GM23338 (cell line): ENCODE measurements at regions not wholly inside any gene's neighbourhood (a gene's known extent, or its start where the extent isn't known, plus 50 kb on each side); places are given as distances from the start of the nearest gene placed in this dataset.

Experiments used
- ATAC-seq: fragments of 200-7000 bp; cut with Tn5 transposase; 3 replicates; pipeline ENCODE4 v1.9.1; 2020
- DNase-seq: peaks from one replicate; pipeline ENCODE4 v3.0.0-alpha.2; 2015; ENCODE audit warnings: low spot score
- H2AFZ ChIP-seq: fragments of 200-600 bp; sonication (generic); 2 replicates; pipeline ENCODE4 v1.8.0; 2016; ENCODE audit warnings: antibody characterized with exemption, mild to moderate bottlenecking, moderate library complexity
- H3F3A ChIP-seq: fragments of 200-600 bp; sonication (generic); replicated peaks from 2 replicates; pipeline ENCODE4 v1.8.0; 2017; ENCODE audit warnings: antibody characterized with exemption, mixed run types, low read depth
- H3K27ac ChIP-seq: fragments of 200-600 bp; sonication (generic); 2 replicates; pipeline ENCODE4 v1.6.1; 2016; ENCODE audit warnings: low read depth
- H3K27me3 ChIP-seq: fragments of 200-600 bp; sonication (generic); 2 replicates; pipeline ENCODE4 v1.8.0; 2016; ENCODE audit warnings: mild to moderate bottlenecking, mixed run types, moderate library complexity; ENCODE audit not compliant: insufficient read depth
- H3K36me3 ChIP-seq: fragments of 200-600 bp; sonication (generic); 2 replicates; pipeline ENCODE4 v1.8.0; 2016; ENCODE audit warnings: mild to moderate bottlenecking; ENCODE audit not compliant: insufficient read depth
- H3K4me1 ChIP-seq: fragments of 200-600 bp; sonication (generic); 2 replicates; pipeline ENCODE4 v1.8.0; 2016; ENCODE audit warnings: mild to moderate bottlenecking, moderate library complexity; ENCODE audit not compliant: insufficient read depth
- H3K4me2 ChIP-seq: fragments of 200-600 bp; sonication (generic); 2 replicates; pipeline ENCODE4 v1.7.1; 2017; ENCODE audit warnings: mixed run types
- H3K4me3 ChIP-seq: fragments of 200-600 bp; sonication (generic); 2 replicates; pipeline ENCODE4 v1.6.1; 2016; ENCODE audit warnings: mixed run types
- H3K79me2 ChIP-seq: fragments of 200-600 bp; sonication (generic); replicated peaks from 2 replicates; pipeline ENCODE4 v1.8.0; 2017; ENCODE audit warnings: mild to moderate bottlenecking; ENCODE audit not compliant: insufficient read depth
- H3K9me2 ChIP-seq: fragments of 200-600 bp; sonication (generic); 2 replicates; pipeline ENCODE4 v1.8.0; 2017; ENCODE audit not compliant: insufficient read depth
- H4K20me1 ChIP-seq: fragments of 200-600 bp; sonication (generic); replicated peaks from 2 replicates; pipeline ENCODE4 v1.8.0; 2017; ENCODE audit warnings: mild to moderate bottlenecking; ENCODE audit not compliant: insufficient read depth
- H3K27ac Mint-ChIP-seq: 2 replicates; pipeline ENCODE4 v1.8.0; 2020; ENCODE audit warnings: inconsistent platforms, mild to moderate bottlenecking, moderate library complexity, mixed read lengths
- H3K27me3 Mint-ChIP-seq: 3 replicates; pipeline ENCODE4 v1.8.0; 2022; ENCODE audit warnings: low read depth, mild to moderate bottlenecking, moderate library complexity, mixed read lengths, inconsistent platforms; ENCODE audit not compliant: insufficient read depth, poor library complexity
- H3K36me3 Mint-ChIP-seq: 3 replicates; pipeline ENCODE4 v1.8.0; 2021; ENCODE audit warnings: low read depth, mild to moderate bottlenecking, inconsistent platforms, moderate library complexity, mixed read lengths
- H3K4me1 Mint-ChIP-seq: 3 replicates; pipeline ENCODE4 v1.8.0; 2020; ENCODE audit warnings: mild to moderate bottlenecking, inconsistent platforms, mixed read lengths
- H3K4me3 Mint-ChIP-seq: 3 replicates; pipeline ENCODE4 v1.8.0; 2021; ENCODE audit warnings: moderate library complexity, mild to moderate bottlenecking, inconsistent platforms, mixed read lengths
- H3K9me3 Mint-ChIP-seq: 3 replicates; pipeline ENCODE4 v1.8.0; 2020; ENCODE audit warnings: moderate library complexity, mild to moderate bottlenecking, inconsistent platforms, mixed read lengths
- EZH2phosphoT487 ChIP-seq: fragments of 200-600 bp; sonication (generic); IDR thresholded peaks from one replicate; pipeline ENCODE4 v1.8.1; 2018; ENCODE audit warnings: antibody characterized with exemption; ENCODE audit not compliant: unreplicated experiment
- JUNB ChIP-seq: IDR thresholded peaks from one replicate; pipeline ENCODE4 v1.6.1; 2016; ENCODE audit warnings: antibody characterized with exemption; ENCODE audit not compliant: unreplicated experiment
- NANOG ChIP-seq: IDR thresholded peaks from 2 replicates; pipeline ENCODE4 v1.6.1; 2016; ENCODE audit warnings: antibody characterized with exemption, borderline replicate concordance
- POLR2AphosphoS5 ChIP-seq: IDR thresholded peaks from 2 replicates; pipeline ENCODE4 v1.6.1; 2016; ENCODE audit warnings: antibody characterized with exemption, low read depth
- STAT1 ChIP-seq: IDR thresholded peaks from one replicate; pipeline ENCODE4 v1.6.1; 2016; ENCODE audit warnings: antibody characterized with exemption; ENCODE audit not compliant: unreplicated experiment
- ZNF114 ChIP-seq: fragments of 250-450 bp; sonication (Bioruptor Pico); IDR thresholded peaks from 2 replicates; pipeline ENCODE4 v1.5.0; 2020; ENCODE audit warnings: mild to moderate bottlenecking, moderate library complexity
- TF ChIP-seq, protein P1 (sequence below): fragments of 250-450 bp; sonication (Bioruptor Pico); IDR thresholded peaks from 2 replicates; pipeline ENCODE4 v1.5.0; 2020; ENCODE audit warnings: mild to moderate bottlenecking, moderate library complexity

DNA sequence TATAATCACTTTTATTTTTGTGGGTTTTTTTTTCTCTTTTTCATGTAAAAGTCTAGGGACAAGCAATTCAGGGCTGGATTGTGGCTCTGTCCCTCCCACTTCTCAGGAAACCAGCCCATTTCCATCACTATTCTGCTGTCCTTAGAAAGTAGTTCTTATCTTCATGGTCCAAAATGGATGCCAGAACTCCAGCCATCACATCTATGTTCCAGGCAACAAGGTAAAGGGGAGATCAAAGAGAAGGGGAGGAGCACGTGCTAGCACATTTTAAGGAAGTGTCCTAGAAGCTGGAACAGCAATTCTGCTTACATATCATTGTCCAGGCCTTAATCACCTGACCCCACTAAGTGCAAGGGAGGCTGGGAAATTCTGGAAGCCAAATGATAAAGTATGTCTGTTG, 181.1 kb upstream of the C2CD4B start:
- ATAC-seq (no peak), DNase-seq (no peak)
- TF ChIP-seq STAT1 (no peak), EZH2phosphoT487 (no peak), ZNF114 (CRISPR knock-in tag) (no peak), POLR2AphosphoS5 (no peak), JUNB (no peak), NANOG (no peak)
- TF ChIP-seq, protein P1, sequence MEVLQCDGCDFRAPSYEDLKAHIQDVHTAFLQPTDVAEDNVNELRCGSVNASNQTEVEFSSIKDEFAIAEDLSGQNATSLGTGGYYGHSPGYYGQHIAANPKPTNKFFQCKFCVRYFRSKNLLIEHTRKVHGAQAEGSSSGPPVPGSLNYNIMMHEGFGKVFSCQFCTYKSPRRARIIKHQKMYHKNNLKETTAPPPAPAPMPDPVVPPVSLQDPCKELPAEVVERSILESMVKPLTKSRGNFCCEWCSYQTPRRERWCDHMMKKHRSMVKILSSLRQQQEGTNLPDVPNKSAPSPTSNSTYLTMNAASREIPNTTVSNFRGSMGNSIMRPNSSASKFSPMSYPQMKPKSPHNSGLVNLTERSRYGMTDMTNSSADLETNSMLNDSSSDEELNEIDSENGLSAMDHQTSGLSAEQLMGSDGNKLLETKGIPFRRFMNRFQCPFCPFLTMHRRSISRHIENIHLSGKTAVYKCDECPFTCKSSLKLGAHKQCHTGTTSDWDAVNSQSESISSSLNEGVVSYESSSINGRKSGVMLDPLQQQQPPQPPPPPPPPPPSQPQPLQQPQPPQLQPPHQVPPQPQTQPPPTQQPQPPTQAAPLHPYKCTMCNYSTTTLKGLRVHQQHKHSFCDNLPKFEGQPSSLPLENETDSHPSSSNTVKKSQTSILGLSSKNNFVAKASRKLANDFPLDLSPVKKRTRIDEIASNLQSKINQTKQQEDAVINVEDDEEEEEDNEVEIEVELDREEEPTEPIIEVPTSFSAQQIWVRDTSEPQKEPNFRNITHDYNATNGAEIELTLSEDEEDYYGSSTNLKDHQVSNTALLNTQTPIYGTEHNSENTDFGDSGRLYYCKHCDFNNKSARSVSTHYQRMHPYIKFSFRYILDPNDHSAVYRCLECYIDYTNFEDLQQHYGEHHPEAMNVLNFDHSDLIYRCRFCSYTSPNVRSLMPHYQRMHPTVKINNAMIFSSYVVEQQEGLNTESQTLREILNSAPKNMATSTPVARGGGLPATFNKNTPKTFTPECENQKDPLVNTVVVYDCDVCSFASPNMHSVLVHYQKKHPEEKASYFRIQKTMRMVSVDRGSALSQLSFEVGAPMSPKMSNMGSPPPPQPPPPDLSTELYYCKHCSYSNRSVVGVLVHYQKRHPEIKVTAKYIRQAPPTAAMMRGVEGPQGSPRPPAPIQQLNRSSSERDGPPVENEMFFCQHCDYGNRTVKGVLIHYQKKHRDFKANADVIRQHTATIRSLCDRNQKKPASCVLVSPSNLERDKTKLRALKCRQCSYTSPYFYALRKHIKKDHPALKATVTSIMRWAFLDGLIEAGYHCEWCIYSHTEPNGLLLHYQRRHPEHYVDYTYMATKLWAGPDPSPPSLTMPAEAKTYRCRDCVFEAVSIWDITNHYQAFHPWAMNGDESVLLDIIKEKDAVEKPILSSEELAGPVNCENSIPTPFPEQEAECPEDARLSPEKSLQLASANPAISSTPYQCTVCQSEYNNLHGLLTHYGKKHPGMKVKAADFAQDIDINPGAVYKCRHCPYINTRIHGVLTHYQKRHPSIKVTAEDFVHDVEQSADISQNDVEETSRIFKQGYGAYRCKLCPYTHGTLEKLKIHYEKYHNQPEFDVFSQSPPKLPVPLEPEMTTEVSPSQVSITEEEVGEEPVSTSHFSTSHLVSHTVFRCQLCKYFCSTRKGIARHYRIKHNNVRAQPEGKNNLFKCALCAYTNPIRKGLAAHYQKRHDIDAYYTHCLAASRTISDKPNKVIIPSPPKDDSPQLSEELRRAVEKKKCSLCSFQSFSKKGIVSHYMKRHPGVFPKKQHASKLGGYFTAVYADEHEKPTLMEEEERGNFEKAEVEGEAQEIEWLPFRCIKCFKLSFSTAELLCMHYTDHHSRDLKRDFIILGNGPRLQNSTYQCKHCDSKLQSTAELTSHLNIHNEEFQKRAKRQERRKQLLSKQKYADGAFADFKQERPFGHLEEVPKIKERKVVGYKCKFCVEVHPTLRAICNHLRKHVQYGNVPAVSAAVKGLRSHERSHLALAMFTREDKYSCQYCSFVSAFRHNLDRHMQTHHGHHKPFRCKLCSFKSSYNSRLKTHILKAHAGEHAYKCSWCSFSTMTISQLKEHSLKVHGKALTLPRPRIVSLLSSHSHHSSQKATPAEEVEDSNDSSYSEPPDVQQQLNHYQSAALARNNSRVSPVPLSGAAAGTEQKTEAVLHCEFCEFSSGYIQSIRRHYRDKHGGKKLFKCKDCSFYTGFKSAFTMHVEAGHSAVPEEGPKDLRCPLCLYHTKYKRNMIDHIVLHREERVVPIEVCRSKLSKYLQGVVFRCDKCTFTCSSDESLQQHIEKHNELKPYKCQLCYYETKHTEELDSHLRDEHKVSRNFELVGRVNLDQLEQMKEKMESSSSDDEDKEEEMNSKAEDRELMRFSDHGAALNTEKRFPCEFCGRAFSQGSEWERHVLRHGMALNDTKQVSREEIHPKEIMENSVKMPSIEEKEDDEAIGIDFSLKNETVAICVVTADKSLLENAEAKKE (CRISPR knock-in tag): no peak
- Mint-ChIP-seq H3K27ac (no peak overlapping the region), H3K4me1 (peaks cover 5% of the 10 kb centered on the region; the same call in 2 of the 3 replicates), H3K9me3 (no peaks in the 10 kb centered on the region), H3K4me3 (no peak overlapping the region), H3K27me3 (peaks cover 7% of the 10 kb centered on the region), H3K36me3 (no peaks in the 10 kb centered on the region)
- Histone ChIP-seq H3K4me2 (no peak overlapping the region), H3K27ac (no peak overlapping the region), H3K4me1 (no peaks in the 10 kb centered on the region), H3F3A (no peaks in the 10 kb centered on the region), H3K4me3 (no peak overlapping the region), H3K27me3 (no peaks in the 10 kb centered on the region), H2AFZ (no peak overlapping the region), H3K79me2 (no peaks in the 10 kb centered on the region), H3K36me3 (no peaks in the 10 kb centered on the region), H3K9me2 (no peaks in the 10 kb centered on the region), H4K20me1 (no peaks in the 10 kb centered on the region)

DNA sequence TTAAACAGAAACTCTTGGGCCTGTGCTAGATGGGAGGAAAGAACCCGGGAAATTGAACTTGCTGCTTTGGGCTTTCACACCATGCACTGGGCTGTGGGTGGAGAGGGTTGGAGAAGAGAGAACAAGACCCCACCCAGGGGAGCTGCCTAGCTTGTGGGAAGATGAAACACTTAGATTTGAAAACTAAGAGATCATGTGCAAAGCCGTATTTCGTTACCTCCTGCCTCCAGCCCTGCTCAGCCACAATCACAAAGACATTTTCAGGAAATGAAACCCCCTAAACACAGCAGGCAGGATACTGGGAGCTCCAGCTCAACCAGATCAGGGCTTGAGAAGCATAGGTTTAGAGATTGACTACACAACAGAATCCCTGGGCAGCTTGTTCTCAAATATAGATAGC, 183.0 kb upstream of the C2CD4B start:
- no peaks in the 10 kb centered on the region for H3K9me3 Mint-ChIP-seq
- DNase-seq (no peak), ATAC-seq (no peak)
- no peaks in the 10 kb centered on the region for H3K4me1 ChIP-seq
- H3K27ac Mint-ChIP-seq: no peak overlapping the region
- H3K27me3 Mint-ChIP-seq: peaks cover 8% of the 10 kb centered on the region
- no peaks in the 10 kb centered on the region for H3F3A ChIP-seq
- no peak overlapping the region for H2AFZ ChIP-seq
- no peaks in the 10 kb centered on the region for H3K36me3 ChIP-seq
- no peak overlapping the region for H3K4me3 ChIP-seq
- H3K4me2 ChIP-seq: no peak overlapping the region
- no peaks in the 10 kb centered on the region for H3K79me2 ChIP-seq
- no peaks in the 10 kb centered on the region for H3K36me3 Mint-ChIP-seq
- H3K4me3 Mint-ChIP-seq: no peak overlapping the region
- H3K4me1 Mint-ChIP-seq: peaks cover 10% of the 10 kb centered on the region; the same call in 2 of the 3 replicates
- H4K20me1 ChIP-seq: no peaks in the 10 kb centered on the region
- H3K27ac ChIP-seq: no peak overlapping the region
- H3K27me3 ChIP-seq: no peaks in the 10 kb centered on the region
- H3K9me2 ChIP-seq: no peaks in the 10 kb centered on the region
- TF ChIP-seq POLR2AphosphoS5 (no peak), ZNF114 (CRISPR knock-in tag) (no peak)
- TF ChIP-seq, protein P1 (CRISPR knock-in tag): no peak
